ENCODE measurements at regions not wholly inside any gene's neighbourhood (a gene's known extent, or its start where the extent isn't known, plus 50 kb on each side); places are given as distances from the start of the nearest gene placed in this dataset.

DNA sequence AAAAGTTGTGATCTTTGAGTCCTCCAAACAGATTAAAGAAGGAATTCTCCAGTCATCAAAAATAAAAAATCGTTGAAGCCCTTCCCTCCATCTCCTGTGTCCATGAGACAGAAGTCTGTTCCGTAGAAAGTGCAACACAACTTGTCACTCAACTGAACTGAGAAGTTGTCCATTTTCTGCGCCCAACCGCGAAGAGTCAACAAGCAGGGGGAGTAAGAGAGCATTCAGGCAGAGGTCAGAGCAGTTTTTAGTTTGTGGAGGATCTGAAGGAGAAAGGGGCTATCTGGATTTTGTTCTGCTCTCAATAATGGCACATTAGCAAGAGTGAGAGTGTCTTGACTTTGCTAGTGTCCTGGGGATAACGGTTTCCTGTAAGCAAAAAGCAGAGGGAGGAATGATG, 303.9 kb downstream of the ICE1 start:
- TF ChIP-seq, protein P1, sequence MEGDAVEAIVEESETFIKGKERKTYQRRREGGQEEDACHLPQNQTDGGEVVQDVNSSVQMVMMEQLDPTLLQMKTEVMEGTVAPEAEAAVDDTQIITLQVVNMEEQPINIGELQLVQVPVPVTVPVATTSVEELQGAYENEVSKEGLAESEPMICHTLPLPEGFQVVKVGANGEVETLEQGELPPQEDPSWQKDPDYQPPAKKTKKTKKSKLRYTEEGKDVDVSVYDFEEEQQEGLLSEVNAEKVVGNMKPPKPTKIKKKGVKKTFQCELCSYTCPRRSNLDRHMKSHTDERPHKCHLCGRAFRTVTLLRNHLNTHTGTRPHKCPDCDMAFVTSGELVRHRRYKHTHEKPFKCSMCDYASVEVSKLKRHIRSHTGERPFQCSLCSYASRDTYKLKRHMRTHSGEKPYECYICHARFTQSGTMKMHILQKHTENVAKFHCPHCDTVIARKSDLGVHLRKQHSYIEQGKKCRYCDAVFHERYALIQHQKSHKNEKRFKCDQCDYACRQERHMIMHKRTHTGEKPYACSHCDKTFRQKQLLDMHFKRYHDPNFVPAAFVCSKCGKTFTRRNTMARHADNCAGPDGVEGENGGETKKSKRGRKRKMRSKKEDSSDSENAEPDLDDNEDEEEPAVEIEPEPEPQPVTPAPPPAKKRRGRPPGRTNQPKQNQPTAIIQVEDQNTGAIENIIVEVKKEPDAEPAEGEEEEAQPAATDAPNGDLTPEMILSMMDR (IDR thresholded peaks at IDR 0.05): no peak
- no peak for TF ChIP-seq POLR2A (IDR thresholded peaks at IDR 0.05)
